HG03025 (cell line): ENCODE measurements at regions not wholly inside any gene's neighbourhood (a gene's known extent, or its start where the extent isn't known, plus 50 kb on each side); places are given as distances from the start of the nearest gene placed in this dataset.
"Not testable (repeated sequence)": the region's sequence is repeated elsewhere in the genome, so short reads cannot be mapped to it uniquely, and the experiment has no call there.

ENCODE experiments used
- ATAC-seq: cut with Tn5 transposase; IDR thresholded peaks from one replicate; pipeline ENCODE4 v1.9.1; 2021; ENCODE audit warnings: mild to moderate bottlenecking, moderate library complexity; ENCODE audit not compliant: unreplicated experiment, low FRiP score

DNA sequence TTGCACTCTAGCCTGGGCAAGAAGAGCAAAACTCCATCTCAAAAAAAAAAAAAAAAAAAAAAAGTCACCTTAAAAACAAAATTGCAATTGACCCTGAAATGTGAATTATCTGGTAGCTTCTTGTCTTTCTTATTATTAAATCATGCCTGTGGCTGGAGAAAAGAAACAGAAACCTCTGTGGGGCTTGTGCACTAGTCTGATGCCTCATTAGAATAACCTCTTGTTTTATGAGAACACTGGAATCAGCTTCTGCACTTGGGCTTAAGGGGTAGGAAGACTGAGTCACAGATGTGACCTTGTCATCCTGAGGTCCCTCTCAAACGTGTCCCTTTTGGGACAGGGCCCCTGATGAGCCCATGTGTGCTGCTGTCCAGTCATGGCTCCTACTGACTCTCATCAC, 237.9 kb downstream of the DACT1 start:
- no peak for ATAC-seq

DNA sequence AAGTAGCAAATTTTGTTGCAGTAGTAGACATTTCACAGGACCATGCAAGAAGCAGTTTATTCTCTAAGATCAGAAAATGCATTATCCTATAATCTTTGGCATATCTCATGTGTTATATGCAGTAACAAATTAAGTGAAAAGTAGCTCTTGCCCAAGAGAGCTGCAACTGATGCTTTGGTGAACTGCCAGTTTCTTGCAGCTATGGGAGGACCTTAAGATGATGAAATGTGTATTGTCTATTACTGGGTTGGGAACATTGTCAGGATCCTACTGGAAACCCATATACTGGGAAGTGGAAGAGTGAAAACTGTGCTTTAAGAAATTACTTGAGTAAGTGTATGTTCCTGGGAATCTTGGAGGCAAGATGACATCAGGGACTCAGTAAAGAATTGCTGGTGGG, 238.8 kb downstream of the DACT1 start:
- no peak for ATAC-seq

DNA sequence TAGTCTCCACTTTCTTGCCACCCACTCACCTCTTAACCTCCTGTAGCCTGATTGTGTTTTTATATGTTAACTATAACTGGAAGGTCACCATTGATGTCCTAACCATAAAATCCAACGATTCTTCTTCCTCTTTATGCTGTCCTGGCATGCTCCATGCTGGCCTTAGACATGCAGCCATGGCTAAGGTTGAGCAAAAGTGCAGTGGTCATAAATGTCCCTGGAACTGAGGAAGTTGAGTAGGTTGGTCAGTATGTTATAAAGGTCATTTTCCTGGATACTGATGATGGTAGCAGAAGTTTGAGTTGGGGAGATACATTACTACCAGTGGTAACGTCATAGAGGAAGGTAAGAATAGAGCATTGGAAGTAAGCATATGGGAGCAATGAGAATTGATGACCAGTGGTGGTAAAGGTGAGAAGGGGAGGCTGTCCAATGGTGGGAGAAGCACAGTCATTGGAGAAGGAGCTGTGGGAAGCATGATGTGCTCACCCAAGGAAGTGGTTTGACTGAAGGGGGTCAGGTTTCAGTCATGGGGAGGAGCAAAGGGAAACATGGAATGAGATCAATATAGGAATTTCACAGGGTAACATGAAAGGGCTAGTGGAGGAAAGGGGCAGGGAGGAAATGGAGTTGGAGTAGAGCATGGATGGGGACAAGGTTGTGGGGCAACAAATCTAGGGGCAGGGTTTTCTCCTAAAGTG, 240.8 kb downstream of the DACT1 start:
- no peak for ATAC-seq

DNA sequence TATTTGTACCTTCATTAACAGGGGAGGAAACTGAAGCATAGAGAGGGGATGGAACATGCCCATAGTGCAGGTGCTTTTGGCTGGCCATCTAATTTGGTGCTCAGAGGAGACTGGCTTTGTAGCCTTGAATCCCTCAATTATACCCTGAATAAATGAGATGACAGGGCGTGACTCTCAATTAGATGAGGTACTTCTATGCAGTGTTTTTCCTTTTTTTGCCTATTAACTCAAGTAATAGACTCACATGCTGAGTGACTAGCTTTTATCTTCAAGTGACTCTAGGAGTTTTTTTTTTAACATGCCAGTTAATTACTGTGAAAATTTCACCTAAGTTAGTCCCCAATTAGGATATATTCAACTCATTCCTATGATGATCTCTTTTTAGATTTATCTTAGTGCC, 243.7 kb downstream of the DACT1 start:
- no peak for ATAC-seq

DNA sequence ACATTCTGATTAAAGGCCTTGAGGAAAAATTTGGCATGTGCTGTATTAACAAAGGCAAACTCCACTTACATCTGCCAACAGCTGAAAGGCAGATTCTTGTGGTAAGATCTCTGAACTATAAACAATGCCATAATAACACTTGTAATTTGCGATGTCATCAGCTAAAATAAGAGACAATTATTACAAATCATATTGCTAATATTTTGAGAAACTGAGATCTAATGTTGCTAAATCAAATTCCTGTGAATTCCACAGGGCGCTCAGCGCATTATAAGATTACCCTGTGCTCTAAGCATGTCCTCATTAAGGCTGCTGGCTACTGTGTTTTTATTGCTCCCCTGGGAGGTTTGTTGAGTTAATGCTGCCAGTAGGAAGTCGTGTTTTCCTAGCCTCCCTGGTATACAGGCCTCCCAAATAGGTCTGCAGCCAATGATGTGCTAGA, 244.8 kb downstream of the DACT1 start:
- no peak for ATAC-seq

DNA sequence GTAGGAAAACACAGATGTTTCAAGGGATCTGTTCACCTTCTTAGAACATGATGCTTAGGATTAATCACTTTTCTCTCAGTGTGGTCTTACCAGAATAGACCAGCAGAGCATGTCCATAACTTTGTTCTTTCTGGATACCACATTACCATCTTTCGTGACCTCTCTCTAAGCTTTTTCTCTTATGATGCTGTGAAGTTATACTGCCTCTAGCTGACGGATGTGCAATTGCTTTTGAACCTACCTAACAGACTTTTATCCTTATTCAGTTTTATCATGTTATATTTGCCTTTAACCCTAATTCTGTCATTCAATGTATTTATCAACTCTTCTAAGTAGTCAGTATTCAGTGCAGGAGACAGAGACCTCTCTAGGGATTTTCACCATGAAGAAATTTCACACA, 246.7 kb downstream of the DACT1 start:
- no peak for ATAC-seq

DNA sequence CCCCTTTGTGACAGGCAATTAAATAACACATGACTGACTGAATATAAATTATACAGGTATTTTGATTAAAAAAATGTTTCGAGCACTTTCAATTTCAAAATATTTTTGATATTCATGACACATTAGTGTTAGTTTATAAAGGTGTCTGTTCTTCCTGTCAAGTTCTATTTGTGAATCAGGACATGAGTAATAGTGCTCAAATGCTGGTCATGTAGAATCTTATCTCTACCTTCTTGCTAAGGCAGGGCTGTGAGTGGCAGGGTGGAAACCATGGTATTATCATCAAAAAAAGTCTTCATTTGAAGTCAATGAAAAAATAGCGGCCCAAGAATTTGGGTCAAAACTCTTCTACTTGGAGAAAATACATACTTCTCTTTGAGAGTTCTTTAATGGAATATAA, 250.2 kb downstream of the DACT1 start:
- ATAC-seq = no peak

DNA sequence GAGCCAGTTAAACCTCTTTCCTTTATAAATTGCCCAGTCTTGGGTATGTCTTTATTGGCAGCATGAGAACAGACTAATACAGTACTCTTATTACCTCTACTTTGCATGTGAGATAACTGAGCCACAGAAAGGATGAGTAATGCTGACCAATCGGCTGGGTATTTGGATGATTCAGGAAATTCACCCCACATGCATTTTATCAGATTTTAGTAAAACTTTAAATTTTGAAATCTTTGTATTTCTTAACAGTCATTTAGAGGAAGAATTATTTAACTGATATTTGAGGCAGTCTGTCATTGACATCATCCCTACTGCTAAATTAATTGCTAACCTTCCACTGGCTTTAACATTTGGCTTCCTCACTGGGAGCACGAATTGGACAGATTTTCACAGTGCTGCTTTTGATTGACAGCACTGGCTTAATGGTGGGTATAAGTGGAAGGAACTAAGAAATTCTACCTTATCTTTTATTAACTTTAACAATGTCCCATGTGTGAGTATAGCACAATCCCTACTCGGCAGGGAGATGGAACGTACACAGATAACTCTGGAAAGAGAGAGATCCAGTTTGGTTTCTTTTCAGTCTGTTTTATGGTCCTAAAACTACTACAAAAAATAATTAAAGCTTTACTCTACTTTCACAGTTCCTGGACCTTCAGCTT, 261.0 kb downstream of the DACT1 start:
- ATAC-seq = no peak

DNA sequence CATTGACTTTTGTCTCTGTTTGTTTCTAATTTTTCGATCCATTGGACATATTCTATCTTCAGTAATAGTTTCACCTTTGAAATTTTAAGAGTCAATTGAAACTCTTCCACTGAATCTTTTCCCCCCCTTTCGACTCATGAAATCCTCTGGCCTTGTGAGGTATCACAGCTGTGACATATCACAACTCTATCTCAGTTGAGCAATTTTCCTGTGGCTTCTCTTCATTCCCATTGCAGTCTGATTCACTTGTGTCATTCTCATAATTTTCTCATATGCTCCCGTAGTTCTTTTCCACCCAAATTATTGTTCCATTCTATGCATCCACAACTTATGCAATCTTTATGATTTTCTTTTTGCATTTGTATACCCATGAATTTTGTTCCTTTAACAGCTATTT, 261.6 kb downstream of the DACT1 start:
- no peak for ATAC-seq

DNA sequence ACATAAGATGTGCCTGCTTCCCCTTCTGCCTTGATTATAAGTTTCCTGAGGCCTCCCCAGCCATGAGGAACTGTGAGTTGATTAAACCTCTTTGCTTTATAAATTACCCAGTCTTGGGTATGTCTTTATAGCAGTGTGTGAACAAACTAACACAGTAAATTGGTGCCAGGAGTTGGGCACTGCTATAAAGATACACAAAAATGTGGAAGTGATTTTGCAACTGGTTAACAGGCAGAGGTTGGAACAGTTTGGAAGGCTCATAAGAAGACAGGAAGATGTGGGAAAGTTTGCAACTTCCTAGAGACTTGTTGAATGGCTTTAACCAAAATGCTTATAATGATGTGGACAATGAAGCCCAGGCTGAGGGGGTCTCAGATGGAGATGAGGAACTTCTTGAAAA, 264.1 kb downstream of the DACT1 start:
- no peak for ATAC-seq

DNA sequence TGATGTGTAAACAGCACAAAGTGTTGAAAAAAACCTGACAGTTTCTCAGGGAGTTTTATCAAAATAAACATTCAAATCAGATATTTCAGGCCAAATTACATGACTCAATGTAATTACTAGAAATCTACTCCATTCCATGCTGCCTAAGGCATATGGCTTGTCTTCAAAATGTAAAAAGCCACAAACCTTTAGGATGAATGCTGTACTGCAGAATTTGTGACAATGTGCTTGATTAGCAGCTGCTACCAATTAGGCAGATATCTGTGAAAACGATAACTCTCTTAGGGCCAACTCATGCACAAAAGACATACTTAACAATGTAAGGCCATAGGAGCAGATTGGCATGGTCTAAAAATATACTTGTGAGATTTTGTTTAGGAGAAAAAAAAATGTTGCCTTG, 267.0 kb downstream of the DACT1 start:
- no peak for ATAC-seq

DNA sequence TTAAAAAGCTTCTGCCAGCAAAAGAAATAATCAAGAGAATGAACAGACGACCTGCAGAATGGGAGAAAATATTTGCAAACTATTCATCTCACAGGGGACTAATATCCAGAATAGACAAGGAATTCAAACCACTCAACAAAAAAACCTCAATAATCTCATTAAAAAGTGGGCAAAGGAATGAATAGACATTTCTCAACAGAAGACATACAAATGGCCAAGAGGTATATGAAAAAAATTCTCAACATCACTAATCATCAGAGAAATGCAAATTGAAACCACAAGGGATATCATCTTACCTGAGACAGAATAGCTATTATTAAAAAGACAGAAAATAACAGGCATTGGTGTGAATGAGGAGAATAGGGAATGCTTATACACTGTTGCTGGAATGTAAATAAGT, 270.0 kb downstream of the DACT1 start:
- ATAC-seq = no peak

DNA sequence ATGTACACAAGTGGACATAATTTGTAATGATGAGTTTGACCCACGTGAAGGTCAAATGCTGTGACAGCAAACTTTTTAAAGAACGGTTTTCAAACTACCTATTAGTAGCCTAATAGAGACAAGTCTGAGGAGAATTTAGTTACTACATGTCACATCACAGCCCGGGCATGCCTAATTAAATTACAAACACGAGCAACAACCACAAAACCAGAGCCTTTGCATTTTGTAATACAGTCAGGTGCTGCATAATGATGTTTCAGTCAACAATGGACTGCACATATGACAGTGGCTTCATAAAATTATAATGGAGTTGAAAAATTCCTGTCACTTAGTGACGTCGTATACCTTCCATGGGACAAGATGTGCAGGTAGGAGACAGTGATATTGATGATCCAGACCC, 274.5 kb downstream of the DACT1 start:
- no peak for ATAC-seq

DNA sequence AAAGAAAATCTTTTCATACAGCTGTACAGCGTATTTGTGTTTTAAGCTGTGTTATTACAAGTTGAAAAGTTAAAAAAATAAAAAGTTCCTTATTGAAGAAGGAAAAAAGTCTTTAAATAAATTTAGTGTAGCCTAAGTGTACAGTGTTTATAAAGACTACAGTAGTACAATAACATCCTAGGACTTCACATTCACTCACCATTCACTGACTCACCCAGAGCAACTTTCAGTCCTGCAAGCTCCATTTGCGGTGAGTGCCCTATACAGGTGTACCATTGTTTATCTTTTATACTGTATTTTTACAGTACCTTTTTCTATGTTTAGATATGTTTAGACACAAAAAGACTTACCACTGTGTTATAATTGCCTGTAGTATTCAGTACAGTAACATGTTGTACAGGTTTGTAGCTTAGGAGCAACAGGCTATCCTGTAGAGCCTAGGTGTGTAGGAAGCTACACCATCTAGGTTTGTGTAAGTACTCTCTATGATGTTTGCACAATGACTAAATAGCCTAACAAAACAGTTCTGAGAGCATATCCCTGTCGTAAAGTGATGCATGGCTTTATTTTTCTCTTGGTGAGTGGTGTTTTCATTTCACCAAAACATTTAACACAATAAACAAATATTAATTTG, 275.2 kb downstream of the DACT1 start:
- ATAC-seq = no peak

DNA sequence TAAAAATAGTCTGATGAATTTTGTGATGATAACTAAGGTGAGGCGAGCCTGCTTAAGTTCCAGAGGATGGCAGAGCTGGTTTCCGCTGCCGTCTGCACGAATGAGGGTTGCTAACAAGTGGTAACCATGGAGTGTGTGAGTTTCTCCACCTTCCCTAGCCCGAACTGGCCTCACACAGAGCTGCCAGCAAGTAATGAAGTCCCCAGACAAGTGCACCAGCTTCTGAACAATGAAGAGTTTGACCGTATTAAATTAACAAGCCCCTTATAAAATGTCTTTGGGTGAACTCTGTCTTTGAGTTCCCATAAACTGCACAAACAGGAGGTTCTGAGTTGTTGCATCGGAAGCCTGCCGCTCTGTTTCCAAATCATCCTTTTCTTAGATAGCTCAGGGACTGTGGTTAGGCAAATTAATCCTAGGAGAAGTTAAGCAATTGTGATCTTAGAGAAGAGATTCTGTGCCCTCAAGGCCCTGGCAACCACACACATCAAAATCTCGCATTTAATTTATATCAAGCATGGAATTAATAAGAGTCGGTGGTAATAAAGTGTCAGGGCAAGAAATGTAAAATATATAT, 274.1 kb upstream of the DAAM1 start:
- no peak for ATAC-seq

DNA sequence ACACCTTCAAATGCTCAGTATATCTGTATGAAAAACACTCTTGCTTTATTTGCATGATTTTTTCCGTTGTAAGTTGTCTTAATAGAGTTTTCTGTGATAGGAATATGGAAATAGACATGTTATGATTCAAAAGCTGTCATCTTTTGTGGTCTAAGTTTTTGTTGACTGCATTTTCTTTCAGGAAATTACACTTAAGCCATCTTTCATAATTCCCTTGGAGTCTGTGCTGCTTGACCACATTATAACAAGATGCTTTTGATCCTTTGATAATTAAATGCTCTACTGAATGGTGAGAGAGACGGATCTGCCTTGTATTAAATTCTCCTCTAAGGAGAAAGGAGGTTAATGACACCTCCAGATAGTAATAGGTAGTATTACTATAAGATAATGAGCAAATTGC, 272.8 kb upstream of the DAAM1 start:
- ATAC-seq = no peak

DNA sequence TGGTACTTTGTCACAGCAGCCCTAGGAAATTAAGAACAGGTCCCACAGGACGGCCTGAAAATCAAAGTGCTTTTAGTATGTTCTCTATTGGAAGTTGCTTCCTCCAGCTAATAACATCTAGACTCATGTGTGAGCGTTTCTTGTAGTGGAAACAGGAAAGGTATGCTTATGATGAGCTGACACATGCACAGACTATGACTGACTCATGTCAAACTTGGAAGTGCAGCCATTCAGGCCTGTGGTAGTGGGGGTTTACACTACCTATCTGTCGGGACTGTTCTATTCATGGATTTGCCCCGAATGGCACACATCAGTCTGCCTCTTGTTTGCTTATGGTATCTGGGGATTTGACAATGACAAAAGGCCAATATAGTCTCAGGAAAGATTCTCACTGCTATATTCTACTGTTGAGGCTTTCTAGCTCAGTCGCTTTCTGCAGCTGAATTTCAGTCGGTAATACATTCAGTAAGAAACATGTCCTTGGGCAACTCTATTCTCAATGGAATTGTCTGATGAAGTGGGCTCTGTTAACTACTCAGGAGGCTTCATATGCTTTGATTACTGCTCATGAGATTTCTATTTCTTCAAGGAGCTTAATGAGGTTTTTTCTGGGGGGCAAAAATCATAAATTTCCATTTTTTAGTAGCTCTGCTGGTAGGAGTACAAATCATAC, 270.3 kb upstream of the DAAM1 start:
- no peak for ATAC-seq

DNA sequence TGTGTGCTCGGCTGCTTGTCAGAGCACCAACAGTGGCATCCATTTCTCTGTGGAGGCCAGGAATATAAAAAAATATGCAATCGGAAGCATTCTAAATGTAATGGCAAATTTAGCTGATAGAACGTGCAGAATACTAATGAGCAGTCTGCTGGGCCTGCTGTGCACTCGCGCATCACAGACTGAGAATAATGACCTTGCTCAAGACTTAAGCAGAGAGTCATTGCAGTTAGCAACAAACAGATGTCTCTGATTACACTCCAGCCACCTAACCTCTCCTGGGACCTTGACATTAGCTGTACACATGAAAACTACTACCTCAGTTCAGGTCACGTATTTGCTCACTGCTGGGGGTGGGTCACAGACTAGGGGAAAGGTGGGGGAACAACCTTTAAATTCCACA, 269.2 kb upstream of the DAAM1 start:
- ATAC-seq = no peak

DNA sequence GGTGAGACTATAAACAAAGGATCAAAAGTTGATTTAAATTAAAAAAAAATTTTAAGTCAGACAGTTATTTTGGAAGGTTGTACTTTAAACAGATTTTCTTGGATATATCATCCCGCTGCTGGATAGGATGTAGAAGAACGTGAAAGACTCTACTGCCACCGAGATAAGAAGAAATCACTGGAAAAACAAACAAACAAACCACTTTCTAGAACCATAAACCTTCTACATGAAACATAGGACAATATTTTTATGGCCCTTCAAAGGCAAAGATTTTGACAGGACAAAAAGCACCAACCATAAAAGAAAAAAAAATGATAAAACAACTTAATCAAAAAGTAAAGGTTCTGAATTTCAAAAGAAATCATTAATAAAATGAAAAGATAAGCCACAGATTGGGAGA, 268.2 kb upstream of the DAAM1 start:
- ATAC-seq = no peak

DNA sequence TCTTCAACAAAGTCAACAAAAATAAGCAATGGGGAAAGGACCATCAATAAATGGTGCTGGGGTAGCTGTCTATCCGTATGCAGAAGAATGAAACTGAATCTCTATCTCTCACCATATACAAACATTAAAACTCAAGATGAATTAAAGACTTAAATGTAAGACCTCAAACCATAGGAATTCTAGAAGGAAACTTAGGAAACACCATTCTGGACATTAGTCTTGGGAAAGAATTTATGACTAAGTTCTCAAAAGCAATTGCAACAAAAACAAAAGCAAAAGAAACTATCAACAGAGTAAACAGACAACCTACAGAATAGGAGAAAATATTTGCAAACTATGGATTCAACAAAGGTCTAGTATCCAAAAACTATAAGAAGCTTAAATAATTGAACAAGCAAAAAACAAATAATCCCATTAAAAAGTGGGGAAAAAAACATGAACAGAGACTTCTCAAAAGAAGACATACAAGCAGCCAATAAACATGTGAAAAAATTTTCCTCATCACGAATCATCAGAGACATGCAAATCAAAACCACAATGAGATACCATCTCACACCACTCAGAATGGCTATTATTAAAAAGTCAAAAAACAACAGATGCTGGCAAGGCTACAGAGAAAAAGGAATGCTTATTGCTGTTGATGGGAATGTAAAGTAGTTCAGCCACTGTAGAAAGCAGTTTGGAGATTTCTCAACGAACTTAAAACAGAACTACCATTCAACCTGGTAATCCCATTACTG, 266.1 kb upstream of the DAAM1 start:
- not testable (repeated sequence) for ATAC-seq
